ENCODE measurements at regions not wholly inside any gene's neighbourhood (a gene's known extent, or its start where the extent isn't known, plus 50 kb on each side); places are given as distances from the start of the nearest gene placed in this dataset.
"Not testable (repeated sequence)": the region's sequence is repeated elsewhere in the genome, so short reads cannot be mapped to it uniquely, and the experiment has no call there.

- not testable (repeated sequence) for TF ChIP-seq EZH2 (IDR thresholded peaks at IDR 0.05; ENCODE audit: borderline replicate concordance, low read depth, low read length, severe bottlenecking)
- TF ChIP-seq, protein P1, sequence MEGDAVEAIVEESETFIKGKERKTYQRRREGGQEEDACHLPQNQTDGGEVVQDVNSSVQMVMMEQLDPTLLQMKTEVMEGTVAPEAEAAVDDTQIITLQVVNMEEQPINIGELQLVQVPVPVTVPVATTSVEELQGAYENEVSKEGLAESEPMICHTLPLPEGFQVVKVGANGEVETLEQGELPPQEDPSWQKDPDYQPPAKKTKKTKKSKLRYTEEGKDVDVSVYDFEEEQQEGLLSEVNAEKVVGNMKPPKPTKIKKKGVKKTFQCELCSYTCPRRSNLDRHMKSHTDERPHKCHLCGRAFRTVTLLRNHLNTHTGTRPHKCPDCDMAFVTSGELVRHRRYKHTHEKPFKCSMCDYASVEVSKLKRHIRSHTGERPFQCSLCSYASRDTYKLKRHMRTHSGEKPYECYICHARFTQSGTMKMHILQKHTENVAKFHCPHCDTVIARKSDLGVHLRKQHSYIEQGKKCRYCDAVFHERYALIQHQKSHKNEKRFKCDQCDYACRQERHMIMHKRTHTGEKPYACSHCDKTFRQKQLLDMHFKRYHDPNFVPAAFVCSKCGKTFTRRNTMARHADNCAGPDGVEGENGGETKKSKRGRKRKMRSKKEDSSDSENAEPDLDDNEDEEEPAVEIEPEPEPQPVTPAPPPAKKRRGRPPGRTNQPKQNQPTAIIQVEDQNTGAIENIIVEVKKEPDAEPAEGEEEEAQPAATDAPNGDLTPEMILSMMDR (IDR thresholded peaks at IDR 0.05; ENCODE audit: borderline replicate concordance, extremely low read depth, low read length, poor library complexity, severe bottlenecking) = not testable (repeated sequence)
Observed at GRCh38 chr20:28593383-28593782, 2664.1 kb upstream of the DEFB115 start.

Data from DND-41 (cell line).